ENCODE measurements at regions not wholly inside any gene's neighbourhood (a gene's known extent, or its start where the extent isn't known, plus 50 kb on each side); places are given as distances from the start of the nearest gene placed in this dataset.

- no peaks in the 10 kb centered on the region for H3K27me3 ChIP-seq (ENCODE audit: insufficient read depth)
- H3K4me1 Mint-ChIP-seq = peaks cover 5% of the 10 kb centered on the region
- DNase-seq (ENCODE audit: low spot score) = peak; percentile 1
- peak overlapping the region; percentile 53 for H2AFZ ChIP-seq
- H3K27me3 Mint-ChIP-seq (ENCODE audit: insufficient read depth, low read depth, poor library complexity) = peaks cover 3% of the 10 kb centered on the region
- no peak for TF ChIP-seq CTCF (conservative IDR thresholded peaks at IDR 0.05; ENCODE audit: low read depth in 2 of 2)
- no peak for TF ChIP-seq EZH2phosphoT487 (IDR thresholded peaks at IDR 0.05; ENCODE audit: unreplicated experiment)
- TF ChIP-seq REST (IDR thresholded peaks at IDR 0.05; ENCODE audit: unreplicated experiment) = no peak
- TF ChIP-seq JUNB (IDR thresholded peaks at IDR 0.05; ENCODE audit: unreplicated experiment) = no peak
- no peak for TF ChIP-seq NANOG (IDR thresholded peaks at IDR 0.05; ENCODE audit: borderline replicate concordance)
- TF ChIP-seq POLR2AphosphoS5 (IDR thresholded peaks at IDR 0.05; ENCODE audit: low read depth) = no peak
- TF ChIP-seq ZNF331 (CRISPR knock-in tag; IDR thresholded peaks at IDR 0.05; ENCODE audit: low read depth) = no peak
- no peak for TF ChIP-seq ZNF462 (CRISPR knock-in tag; IDR thresholded peaks at IDR 0.05)
- TF ChIP-seq STAT1 (IDR thresholded peaks at IDR 0.05; ENCODE audit: unreplicated experiment) = no peak
- H3K4me1 ChIP-seq (ENCODE audit: insufficient read depth) = no peaks in the 10 kb centered on the region
- no peaks in the 10 kb centered on the region for H3K9me3 Mint-ChIP-seq
- no peak overlapping the region for H3K27ac ChIP-seq (ENCODE audit: low read depth)
- H3K27ac Mint-ChIP-seq = no peak overlapping the region
- no peaks in the 10 kb centered on the region for H3K36me3 Mint-ChIP-seq (ENCODE audit: low read depth)
- H3K9me2 ChIP-seq (ENCODE audit: insufficient read depth) = no peaks in the 10 kb centered on the region
- no peaks in the 10 kb centered on the region for H3K36me3 ChIP-seq (ENCODE audit: insufficient read depth)
- no peak overlapping the region for H3K4me2 ChIP-seq
- H4K20me1 ChIP-seq (replicated peaks; ENCODE audit: insufficient read depth) = no peaks in the 10 kb centered on the region
- no peak for ATAC-seq
- H3K4me3 Mint-ChIP-seq = no peak overlapping the region
- H3K79me2 ChIP-seq (replicated peaks; ENCODE audit: insufficient read depth) = no peaks in the 10 kb centered on the region
- no peak overlapping the region for H3K4me3 ChIP-seq
- H3F3A ChIP-seq (replicated peaks; ENCODE audit: low read depth) = no peaks in the 10 kb centered on the region
Observed at GRCh38 chr2:146321175-146321574, 1523.7 kb upstream of the ACVR2A start.

Measured in GM23338 (cell line).